GM12873 (cell line): ENCODE measurements at regions not wholly inside any gene's neighbourhood (a gene's known extent, or its start where the extent isn't known, plus 50 kb on each side); places are given as distances from the start of the nearest gene placed in this dataset.

Experiments
- TF ChIP-seq, protein P1 (sequence below): IDR thresholded peaks from 2 replicates; pipeline ENCODE4 v1.5.1; 2012; ENCODE audit warnings: low read depth, mild to moderate bottlenecking, moderate library complexity, low read length, control low read depth; ENCODE audit not compliant: insufficient read depth; ENCODE audit errors: missing control alignments

DNA sequence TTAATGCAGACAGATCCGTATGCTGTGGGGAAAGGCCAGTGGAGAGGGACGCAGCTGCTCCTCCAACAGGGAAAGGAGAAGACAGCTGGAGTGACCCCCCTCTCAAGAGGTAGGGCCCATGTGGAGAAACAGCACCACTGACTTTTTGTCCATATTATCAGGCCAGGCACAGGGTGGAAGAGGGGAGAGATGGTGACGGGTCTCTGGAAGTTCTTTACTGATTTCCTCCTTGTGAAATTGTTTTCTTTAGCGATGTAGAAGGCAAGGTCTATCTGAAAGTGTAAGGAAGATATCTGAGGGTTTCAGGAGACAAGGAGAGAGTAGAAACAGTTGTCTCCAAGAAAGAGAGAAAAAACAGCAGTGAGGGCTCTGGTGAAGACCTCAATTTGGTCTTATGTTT lies 338.8 kb downstream of the VPS13C start:
- TF ChIP-seq, protein P1, sequence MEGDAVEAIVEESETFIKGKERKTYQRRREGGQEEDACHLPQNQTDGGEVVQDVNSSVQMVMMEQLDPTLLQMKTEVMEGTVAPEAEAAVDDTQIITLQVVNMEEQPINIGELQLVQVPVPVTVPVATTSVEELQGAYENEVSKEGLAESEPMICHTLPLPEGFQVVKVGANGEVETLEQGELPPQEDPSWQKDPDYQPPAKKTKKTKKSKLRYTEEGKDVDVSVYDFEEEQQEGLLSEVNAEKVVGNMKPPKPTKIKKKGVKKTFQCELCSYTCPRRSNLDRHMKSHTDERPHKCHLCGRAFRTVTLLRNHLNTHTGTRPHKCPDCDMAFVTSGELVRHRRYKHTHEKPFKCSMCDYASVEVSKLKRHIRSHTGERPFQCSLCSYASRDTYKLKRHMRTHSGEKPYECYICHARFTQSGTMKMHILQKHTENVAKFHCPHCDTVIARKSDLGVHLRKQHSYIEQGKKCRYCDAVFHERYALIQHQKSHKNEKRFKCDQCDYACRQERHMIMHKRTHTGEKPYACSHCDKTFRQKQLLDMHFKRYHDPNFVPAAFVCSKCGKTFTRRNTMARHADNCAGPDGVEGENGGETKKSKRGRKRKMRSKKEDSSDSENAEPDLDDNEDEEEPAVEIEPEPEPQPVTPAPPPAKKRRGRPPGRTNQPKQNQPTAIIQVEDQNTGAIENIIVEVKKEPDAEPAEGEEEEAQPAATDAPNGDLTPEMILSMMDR = no peak

DNA sequence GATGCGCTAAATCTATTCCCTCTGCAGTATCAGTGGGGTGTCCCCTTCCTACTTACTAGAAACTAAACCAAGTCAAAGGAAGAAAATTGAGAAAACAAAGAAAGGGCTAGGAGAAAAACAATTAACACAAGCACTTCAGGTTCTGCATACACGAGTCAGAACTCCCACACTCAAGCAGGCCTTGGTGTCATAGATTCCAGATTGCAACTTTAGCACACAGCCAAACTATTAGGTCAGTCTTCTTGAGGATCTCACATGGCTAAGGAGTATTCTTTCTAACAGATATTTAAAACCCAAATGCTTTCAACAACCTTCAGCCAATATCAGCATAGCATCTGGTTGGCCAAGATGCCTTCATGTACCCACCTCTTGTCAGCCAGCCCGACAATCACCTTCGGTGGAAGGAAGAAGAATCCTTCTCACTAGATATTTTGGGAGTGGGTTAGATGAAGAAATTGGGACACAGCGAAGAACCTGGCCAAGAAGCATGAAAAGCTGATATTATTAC lies 340.0 kb downstream of the VPS13C start:
- TF ChIP-seq, protein P1 = no peak

DNA sequence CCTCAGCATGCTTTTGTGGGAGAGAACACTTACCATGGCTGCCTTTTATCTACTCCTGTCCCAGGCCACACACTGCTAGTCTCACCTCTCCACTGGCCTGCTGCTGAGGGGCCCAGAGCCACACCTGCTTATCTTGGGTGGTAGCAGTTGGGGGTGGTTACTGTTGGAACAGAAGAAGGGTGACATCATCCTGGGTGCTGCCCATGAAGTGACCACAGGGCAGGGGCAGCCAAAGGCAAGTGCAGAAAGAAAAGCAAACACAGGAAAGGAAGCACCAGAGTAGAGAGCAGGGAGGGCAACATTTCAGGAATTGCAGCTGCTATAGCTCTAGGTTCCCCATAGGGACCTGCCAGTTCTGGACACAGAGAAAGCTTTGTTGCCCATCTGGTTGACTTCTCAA lies 345.2 kb downstream of the VPS13C start:
- TF ChIP-seq, protein P1 = no peak

DNA sequence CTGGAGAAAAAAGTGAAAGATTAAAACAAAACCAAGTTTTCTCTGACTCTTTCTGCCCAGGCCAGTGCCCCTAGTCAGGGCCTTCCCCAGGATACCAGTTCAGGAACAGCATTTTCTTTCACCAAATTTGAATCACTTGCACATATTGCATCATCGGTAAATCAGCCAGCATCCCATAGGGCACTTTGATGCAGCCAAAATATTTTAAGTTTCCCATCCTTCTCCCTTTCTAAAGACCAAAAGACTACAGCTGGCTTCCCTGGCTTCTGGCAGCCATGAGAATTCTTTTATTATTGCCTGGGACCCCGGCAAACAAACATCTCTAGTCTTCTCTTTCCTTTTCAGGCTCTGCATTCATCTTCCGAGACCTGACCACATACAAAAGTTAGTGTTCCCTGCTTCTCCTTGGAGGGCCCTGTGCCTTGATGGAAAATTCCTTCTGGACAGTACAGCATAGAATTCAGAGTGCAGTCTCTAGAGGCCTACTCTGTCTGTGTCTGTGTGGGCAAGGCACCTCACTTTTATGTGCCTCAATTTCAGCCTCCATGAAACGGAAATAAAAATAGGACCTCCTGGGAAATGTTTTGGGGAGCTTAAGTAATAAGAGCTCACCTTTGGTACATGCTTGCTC lies 348.0 kb downstream of the VPS13C start:
- TF ChIP-seq, protein P1 = no peak

DNA sequence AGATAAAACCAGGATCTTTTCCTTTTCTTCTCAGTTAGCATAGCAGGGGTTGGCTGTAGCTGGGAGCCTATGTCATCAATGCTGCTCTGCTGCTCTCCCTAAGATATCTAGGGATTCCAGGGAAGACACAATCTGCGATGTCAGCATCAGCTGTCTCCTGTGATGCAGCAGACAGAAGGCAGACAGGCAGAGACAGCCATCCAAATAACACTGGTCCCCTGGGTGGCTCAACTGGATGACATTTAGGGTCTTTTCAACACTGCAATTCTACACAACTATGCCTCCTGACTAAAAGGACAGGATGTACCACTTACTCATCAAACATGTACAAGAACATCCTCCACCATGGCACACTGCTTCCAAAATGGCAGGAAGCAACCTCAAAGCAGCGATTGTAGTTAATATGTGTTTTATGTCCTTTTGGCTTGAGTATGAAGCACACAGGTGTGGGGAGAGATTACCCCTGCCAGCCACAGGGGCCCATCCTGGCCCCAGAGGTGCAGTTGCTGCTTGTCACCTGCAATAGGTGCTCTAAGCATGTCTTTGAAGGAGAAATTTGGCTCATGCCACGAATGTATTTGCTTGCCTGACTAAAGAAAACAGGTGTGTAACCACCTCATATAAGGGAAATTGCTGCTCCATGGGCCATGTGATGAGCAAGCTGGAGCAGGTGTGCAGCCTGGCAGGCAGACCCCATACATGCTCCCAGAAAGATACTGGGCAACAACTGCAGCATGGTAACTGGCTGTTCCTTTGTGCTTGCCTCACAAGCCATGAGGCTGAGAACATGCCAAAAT lies 357.8 kb downstream of the VPS13C start:
- TF ChIP-seq, protein P1 = no peak

DNA sequence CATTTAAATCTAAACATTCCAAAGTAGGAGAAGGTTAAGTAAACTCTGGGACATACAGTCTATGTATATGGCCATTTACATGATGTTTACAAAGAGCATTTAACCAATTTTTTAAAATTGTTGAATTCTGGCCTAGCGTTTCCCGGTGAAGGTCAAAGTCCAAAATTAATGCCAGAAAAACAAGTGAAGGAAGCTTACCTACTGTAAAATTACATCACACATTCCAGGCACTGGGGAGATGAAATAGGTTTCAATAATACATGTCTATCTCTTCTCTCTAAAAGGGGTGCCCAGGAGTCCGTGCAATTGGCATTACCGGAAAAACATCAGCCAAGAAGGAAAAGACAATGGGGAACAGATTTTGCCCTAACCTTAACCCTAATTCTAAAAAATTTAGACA lies 358.8 kb downstream of the VPS13C start:
- TF ChIP-seq, protein P1 = no peak

DNA sequence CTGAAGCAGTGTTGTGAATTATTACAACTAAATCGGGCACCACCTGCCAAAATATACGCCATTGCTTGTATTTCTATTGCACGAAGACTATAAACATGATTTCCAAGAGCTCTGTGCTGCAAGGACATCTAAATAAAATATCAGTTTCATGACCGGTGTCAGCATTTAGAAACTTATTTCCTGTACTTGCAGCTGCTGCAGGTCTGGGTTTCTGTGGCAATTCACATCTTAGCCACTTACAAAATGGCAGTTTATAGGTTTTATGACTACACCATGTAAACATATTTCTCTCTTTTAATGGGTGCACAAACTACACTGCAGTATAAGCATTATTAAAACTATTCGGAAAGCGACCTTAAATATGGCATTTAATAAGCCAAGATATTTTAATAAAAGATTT lies 359.4 kb downstream of the VPS13C start:
- TF ChIP-seq, protein P1 = no peak
